AG10803 (cell line): ENCODE measurements at regions not wholly inside any gene's neighbourhood (a gene's known extent, or its start where the extent isn't known, plus 50 kb on each side); places are given as distances from the start of the nearest gene placed in this dataset.

Source experiments
- DNase-seq: peaks from one replicate; pipeline ENCODE4 v3.0.0; 2010; ENCODE audit warnings: low read depth
- H3K4me3 ChIP-seq: 2 replicates; pipeline ENCODE4 v1.5.1; 2011; ENCODE audit warnings: mild to moderate bottlenecking, low read length, control low read depth
- TF ChIP-seq, protein P1 (sequence below): conservative IDR thresholded peaks from 2 replicates; pipeline ENCODE4 v1.5.1; 2011; ENCODE audit warnings: mild to moderate bottlenecking, low read length, control low read depth, inconsistent platforms

DNA sequence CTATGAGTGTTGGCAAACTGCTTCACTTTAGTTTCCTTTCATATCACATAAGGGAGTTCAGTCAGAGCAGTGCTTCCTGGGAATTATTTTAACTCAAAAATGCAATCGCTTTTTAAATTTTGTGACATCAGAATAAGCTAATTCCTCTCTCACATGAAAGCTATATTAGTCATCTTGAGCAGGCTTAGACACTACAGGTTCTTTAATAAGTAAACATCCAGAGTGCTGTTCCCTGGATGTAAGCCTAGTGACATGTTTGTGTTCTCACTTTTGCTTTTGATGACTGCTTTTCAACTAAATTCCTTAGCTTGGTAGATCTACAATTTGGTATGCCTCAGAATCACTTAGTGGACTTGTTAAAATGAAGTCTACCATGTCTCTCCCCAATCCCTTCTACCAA lies 252.7 kb upstream of the POU3F2 start:
- TF ChIP-seq, protein P1, sequence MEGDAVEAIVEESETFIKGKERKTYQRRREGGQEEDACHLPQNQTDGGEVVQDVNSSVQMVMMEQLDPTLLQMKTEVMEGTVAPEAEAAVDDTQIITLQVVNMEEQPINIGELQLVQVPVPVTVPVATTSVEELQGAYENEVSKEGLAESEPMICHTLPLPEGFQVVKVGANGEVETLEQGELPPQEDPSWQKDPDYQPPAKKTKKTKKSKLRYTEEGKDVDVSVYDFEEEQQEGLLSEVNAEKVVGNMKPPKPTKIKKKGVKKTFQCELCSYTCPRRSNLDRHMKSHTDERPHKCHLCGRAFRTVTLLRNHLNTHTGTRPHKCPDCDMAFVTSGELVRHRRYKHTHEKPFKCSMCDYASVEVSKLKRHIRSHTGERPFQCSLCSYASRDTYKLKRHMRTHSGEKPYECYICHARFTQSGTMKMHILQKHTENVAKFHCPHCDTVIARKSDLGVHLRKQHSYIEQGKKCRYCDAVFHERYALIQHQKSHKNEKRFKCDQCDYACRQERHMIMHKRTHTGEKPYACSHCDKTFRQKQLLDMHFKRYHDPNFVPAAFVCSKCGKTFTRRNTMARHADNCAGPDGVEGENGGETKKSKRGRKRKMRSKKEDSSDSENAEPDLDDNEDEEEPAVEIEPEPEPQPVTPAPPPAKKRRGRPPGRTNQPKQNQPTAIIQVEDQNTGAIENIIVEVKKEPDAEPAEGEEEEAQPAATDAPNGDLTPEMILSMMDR: no peak
- peak; percentile 36 for DNase-seq
- no peak overlapping the region for H3K4me3 ChIP-seq

GRCh38 chr6:98583506-98583905 lies 250.9 kb upstream of the POU3F2 start:
- TF ChIP-seq, protein P1: no peak
- no peak for DNase-seq
- H3K4me3 ChIP-seq: no peak overlapping the region

GRCh38 chr6:98586163-98586562 lies 248.2 kb upstream of the POU3F2 start:
- DNase-seq: no peak
- no peak overlapping the region for H3K4me3 ChIP-seq
- TF ChIP-seq, protein P1: no peak

- TF ChIP-seq, protein P1: no peak
- no peak overlapping the region for H3K4me3 ChIP-seq
- DNase-seq: no peak
Observed at GRCh38 chr6:98587555-98587954, 246.8 kb upstream of the POU3F2 start.

- no peak for DNase-seq
- H3K4me3 ChIP-seq: no peak overlapping the region
- TF ChIP-seq, protein P1: no peak
Observed at GRCh38 chr6:98589536-98589935, 244.8 kb upstream of the POU3F2 start.

- TF ChIP-seq, protein P1: no peak
- no peak overlapping the region for H3K4me3 ChIP-seq
Observed at GRCh38 chr6:98590136-98590681, 244.2 kb upstream of the POU3F2 start.

GRCh38 chr6:98590997-98591396 lies 243.4 kb upstream of the POU3F2 start:
- DNase-seq: no peak
- no peak overlapping the region for H3K4me3 ChIP-seq
- TF ChIP-seq, protein P1: no peak

More at GRCh38 chr6:98590136-98590681, 244.2 kb upstream of the POU3F2 start:
- no peak for DNase-seq
